IgD-negative memory B cell (primary cell): ENCODE measurements at regions not wholly inside any gene's neighbourhood (a gene's known extent, or its start where the extent isn't known, plus 50 kb on each side); places are given as distances from the start of the nearest gene placed in this dataset.

Experiments used
- H3K27ac Mint-ChIP-seq, 3 donors: one replicate each; pipeline ENCODE4 v1.8.0; 2020 to 2022; ENCODE audit warnings: mild to moderate bottlenecking in 3 of 3, mixed read lengths in 3 of 3, moderate library complexity in 1 of 3
- H3K27me3 Mint-ChIP-seq: one replicate; pipeline ENCODE4 v1.8.0; 2021; ENCODE audit warnings: mixed read lengths
- H3K36me3 Mint-ChIP-seq: one replicate; pipeline ENCODE4 v1.8.0; 2020; ENCODE audit warnings: mild to moderate bottlenecking, mixed read lengths
- H3K4me1 Mint-ChIP-seq, 3 donors: one replicate each; pipeline ENCODE4 v1.8.0; 2020 to 2022; ENCODE audit warnings: mixed read lengths in 3 of 3, mild to moderate bottlenecking in 1 of 3
- H3K4me3 Mint-ChIP-seq, 4 donors: one replicate each; pipeline ENCODE4 v1.8.0; 2020 to 2022; ENCODE audit warnings: mild to moderate bottlenecking in 4 of 4, mixed read lengths in 4 of 4, moderate library complexity in 3 of 4
- H3K9me3 Mint-ChIP-seq, 3 donors: one replicate each; pipeline ENCODE4 v1.8.0; 2020 to 2021; ENCODE audit warnings: mixed read lengths in 3 of 3, mild to moderate bottlenecking in 1 of 3

- Mint-ChIP-seq H3K4me3 (no peak overlapping the region), H3K27me3 (no peaks in the 10 kb centered on the region), H3K4me1 (peaks cover 0 to 2% (median 0%) of the 10 kb centered on the region in 3 donors), H3K9me3 (peaks cover 1 to 6% (median 4%) of the 10 kb centered on the region in 3 donors), H3K36me3 (peaks cover 2% of the 10 kb centered on the region), H3K27ac (no peak overlapping the region)
Observed at GRCh38 chr15:96068897-96069296, 261.6 kb upstream of the NR2F2 start.

DNA sequence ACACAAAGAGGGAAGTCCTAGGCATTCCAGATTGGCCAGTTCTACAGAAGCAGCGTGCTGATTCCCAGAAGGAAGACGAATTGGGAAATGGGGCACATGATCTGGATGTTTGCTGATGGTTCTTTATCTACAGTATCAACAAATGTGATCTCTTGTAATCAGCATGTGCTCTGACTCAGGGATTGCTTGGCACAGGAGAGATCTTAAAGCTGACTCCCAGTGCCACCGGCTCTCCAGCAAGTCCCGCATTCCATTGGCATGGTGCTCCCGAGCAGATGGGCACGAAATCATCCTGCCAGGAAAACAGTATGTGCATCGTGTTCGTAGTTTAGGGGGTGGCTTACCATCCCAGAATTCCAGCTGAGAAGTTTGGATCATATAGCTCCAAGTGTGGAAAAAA is 259.9 kb upstream of the NR2F2 start:
- Mint-ChIP-seq H3K4me1 (peaks cover 0 to 2% (median 0%) of the 10 kb centered on the region in 3 donors), H3K9me3 (peaks cover 1 to 4% (median 4%) of the 10 kb centered on the region in 3 donors), H3K27me3 (no peaks in the 10 kb centered on the region), H3K27ac (no peak overlapping the region), H3K36me3 (peaks cover 2% of the 10 kb centered on the region), H3K4me3 (no peak overlapping the region)

DNA sequence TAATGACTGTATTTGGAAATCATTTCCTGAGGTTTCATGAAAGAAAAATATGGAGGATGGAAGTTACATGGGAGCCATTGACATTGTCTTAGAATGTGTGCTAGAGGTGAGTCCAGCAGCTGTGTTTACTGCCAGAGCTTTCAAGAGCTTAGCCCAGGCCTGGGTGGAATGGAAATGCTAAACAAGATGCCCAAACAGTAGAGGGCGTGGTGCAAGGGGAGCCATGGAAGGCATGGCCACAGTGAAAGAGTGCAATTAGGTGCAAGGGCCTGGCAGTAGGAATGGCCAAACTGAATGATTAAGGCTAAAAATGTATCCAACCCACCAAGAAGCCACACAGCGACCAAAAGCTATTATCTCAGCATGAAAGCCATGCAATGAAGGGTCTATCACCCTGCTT is 257.7 kb upstream of the NR2F2 start:
- no peak overlapping the region for H3K27ac Mint-ChIP-seq
- no peak overlapping the region for H3K4me3 Mint-ChIP-seq
- no peaks in the 10 kb centered on the region for H3K27me3 Mint-ChIP-seq
- H3K9me3 Mint-ChIP-seq, result peaks cover 1 to 4% (median 4%) of the 10 kb centered on the region in 3 donors
- peaks cover 2% of the 10 kb centered on the region for H3K36me3 Mint-ChIP-seq
- no peaks in the 10 kb centered on the region for H3K4me1 Mint-ChIP-seq

DNA sequence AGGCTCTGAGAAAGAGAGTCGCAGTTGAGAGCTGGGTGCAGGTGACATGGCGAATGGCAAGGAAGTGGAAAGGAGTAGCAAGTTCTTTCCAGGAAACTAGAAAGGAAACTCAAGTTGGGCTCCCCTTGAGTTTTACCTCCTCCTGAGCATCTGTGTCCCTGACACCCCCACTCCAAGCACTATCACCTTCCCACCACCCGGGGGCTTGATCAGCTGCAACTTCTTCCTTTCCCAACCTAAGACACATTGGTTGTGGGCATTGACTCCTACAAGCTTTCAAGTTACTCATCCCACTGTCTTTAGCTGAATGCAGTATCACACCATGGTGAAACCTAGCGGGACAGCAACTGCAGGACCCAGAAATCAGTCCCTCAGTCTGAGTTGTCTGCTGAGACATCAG is 256.6 kb upstream of the NR2F2 start:
- no peaks in the 10 kb centered on the region for H3K27me3 Mint-ChIP-seq
- peaks cover 0 to 2% (median 0%) of the 10 kb centered on the region in 3 donors for H3K4me1 Mint-ChIP-seq
- H3K27ac Mint-ChIP-seq, result no peak overlapping the region
- H3K36me3 Mint-ChIP-seq, result peaks cover 2% of the 10 kb centered on the region
- peaks cover 0 to 4% (median 1%) of the 10 kb centered on the region in 3 donors for H3K9me3 Mint-ChIP-seq
- no peak overlapping the region for H3K4me3 Mint-ChIP-seq

- H3K9me3 Mint-ChIP-seq, result peaks cover 0 to 4% (median 1%) of the 10 kb centered on the region in 3 donors
- H3K36me3 Mint-ChIP-seq, result peaks cover 2% of the 10 kb centered on the region
- H3K4me1 Mint-ChIP-seq, result peaks cover 0 to 3% (median 0%) of the 10 kb centered on the region in 3 donors
- no peaks in the 10 kb centered on the region for H3K27me3 Mint-ChIP-seq
- H3K27ac Mint-ChIP-seq, result no peak overlapping the region
- H3K4me3 Mint-ChIP-seq, result no peak overlapping the region
Observed at GRCh38 chr15:96075895-96076294, 254.6 kb upstream of the NR2F2 start.

DNA sequence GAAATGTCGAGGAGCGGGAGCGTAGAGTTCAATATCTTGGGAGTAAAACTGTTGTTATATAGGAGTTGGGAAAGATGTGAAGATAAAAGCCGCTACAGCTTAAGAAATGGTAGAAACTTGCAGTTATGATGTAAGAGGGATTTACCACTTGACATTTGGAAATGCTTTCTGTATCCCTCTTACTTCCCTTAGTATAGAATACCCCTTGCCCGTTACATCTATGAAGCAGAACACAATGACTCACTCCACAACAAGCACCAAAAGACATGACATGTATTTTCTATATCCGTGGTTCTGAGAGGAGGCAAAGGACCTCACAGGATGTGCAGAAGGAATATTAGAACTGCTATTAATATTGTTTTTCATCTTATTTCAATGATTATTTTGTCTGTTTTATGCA is 254.2 kb upstream of the NR2F2 start:
- Mint-ChIP-seq H3K4me1 (peaks cover 0 to 3% (median 0%) of the 10 kb centered on the region in 3 donors), H3K27me3 (no peaks in the 10 kb centered on the region), H3K27ac (no peak overlapping the region), H3K4me3 (no peak overlapping the region), H3K36me3 (no peaks in the 10 kb centered on the region), H3K9me3 (peaks cover 0 to 4% (median 1%) of the 10 kb centered on the region in 3 donors)

GRCh38 chr15:96079041-96079440 is 251.5 kb upstream of the NR2F2 start:
- H3K36me3 Mint-ChIP-seq, result no peaks in the 10 kb centered on the region
- no peaks in the 10 kb centered on the region for H3K27me3 Mint-ChIP-seq
- H3K9me3 Mint-ChIP-seq, result peaks cover 0 to 3% (median 0%) of the 10 kb centered on the region in 3 donors
- no peak overlapping the region for H3K27ac Mint-ChIP-seq
- H3K4me3 Mint-ChIP-seq, result no peak overlapping the region
- peaks cover 0 to 3% (median 0%) of the 10 kb centered on the region in 3 donors for H3K4me1 Mint-ChIP-seq

DNA sequence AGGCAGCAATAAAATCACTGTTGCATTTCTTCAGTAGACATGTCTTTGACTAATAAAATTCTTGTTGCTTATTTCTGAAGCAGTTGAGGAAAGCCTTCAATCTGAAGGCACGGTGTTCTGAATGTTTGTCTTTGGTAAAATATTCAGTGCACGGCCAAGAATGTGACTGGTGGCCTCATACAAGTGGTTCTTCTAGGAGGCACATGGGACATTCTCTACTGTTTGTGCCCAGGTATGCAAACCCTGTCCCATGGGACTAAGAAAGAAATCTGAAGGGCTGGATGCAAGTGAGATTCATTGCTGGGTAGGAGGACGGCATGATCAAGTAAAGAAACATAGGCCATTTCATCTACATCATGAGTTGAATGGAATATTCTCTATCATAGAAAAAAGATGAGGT is 250.6 kb upstream of the NR2F2 start:
- Mint-ChIP-seq H3K27me3 (no peaks in the 10 kb centered on the region), H3K36me3 (no peaks in the 10 kb centered on the region), H3K9me3 (peaks cover 0 to 3% (median 0%) of the 10 kb centered on the region in 3 donors), H3K27ac (no peak overlapping the region), H3K4me3 (no peak overlapping the region), H3K4me1 (peaks cover 0 to 3% (median 0%) of the 10 kb centered on the region in 3 donors)

GRCh38 chr15:96086164-96086563 is 244.3 kb upstream of the NR2F2 start:
- Mint-ChIP-seq H3K9me3 (peaks cover 0 to 6% (median 0%) of the 10 kb centered on the region in 3 donors), H3K27me3 (no peaks in the 10 kb centered on the region), H3K27ac (no peak overlapping the region), H3K4me3 (no peak overlapping the region), H3K4me1 (peaks cover 0 to 1% (median 0%) of the 10 kb centered on the region in 3 donors), H3K36me3 (no peaks in the 10 kb centered on the region)

GRCh38 chr15:96087180-96087884 is 243.2 kb upstream of the NR2F2 start:
- peaks cover 0 to 3% (median 0%) of the 10 kb centered on the region in 3 donors for H3K9me3 Mint-ChIP-seq
- no peak overlapping the region for H3K27ac Mint-ChIP-seq
- peaks cover 0 to 1% (median 0%) of the 10 kb centered on the region in 3 donors for H3K4me1 Mint-ChIP-seq
- no peaks in the 10 kb centered on the region for H3K36me3 Mint-ChIP-seq
- H3K27me3 Mint-ChIP-seq, result no peaks in the 10 kb centered on the region
- no peak overlapping the region for H3K4me3 Mint-ChIP-seq

- no peak overlapping the region for H3K4me3 Mint-ChIP-seq
- no peaks in the 10 kb centered on the region for H3K27me3 Mint-ChIP-seq
- H3K36me3 Mint-ChIP-seq, result no peaks in the 10 kb centered on the region
- H3K9me3 Mint-ChIP-seq, result peaks cover 0 to 3% (median 0%) of the 10 kb centered on the region in 3 donors
- peaks cover 0 to 1% (median 0%) of the 10 kb centered on the region in 3 donors for H3K4me1 Mint-ChIP-seq
- H3K27ac Mint-ChIP-seq, result no peak overlapping the region
Observed at GRCh38 chr15:96088650-96089049, 241.8 kb upstream of the NR2F2 start.

DNA sequence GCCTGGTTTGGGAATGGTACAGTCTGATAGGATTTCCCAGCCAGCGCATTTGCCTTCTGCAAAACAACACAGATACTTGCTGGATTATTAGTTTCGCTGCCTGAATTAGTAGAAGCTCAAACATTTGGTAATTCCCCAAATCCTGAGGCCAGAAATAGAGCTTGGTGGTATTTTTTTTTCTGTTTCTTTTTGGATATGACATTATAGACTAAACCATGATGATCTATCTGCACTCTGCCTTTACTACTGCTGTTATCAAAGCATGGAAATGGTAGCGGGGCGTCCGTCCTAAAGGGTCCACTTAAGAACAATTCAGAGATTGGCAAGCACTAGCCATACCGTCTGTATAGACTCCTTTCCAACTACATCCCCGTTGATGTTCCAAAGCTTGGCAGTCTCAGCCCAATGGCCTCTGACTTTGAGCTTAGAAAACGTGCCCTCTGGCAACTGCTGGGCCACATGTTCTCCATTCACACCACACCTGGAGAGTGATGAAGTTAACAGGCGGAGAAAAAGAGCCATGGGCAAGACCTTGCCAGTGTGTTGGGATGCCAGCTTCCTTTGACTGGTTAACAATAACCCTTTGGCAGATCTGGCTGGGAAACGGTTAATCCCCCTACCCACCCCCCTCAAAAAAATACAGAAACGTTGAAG is 241.0 kb upstream of the NR2F2 start:
- H3K27me3 Mint-ChIP-seq, result no peaks in the 10 kb centered on the region
- no peak overlapping the region for H3K27ac Mint-ChIP-seq
- H3K9me3 Mint-ChIP-seq, result peaks cover 0 to 5% (median 0%) of the 10 kb centered on the region in 3 donors

GRCh38 chr15:96092186-96092585 is 238.3 kb upstream of the NR2F2 start:
- Mint-ChIP-seq H3K9me3 (peaks cover 0 to 7% (median 3%) of the 10 kb centered on the region in 3 donors), H3K4me1 (peaks cover 0 to 1% (median 0%) of the 10 kb centered on the region in 3 donors), H3K4me3 (no peak overlapping the region), H3K36me3 (no peaks in the 10 kb centered on the region), H3K27ac (no peak overlapping the region), H3K27me3 (no peaks in the 10 kb centered on the region)

More for the DNA sequence above, 241.0 kb upstream of the NR2F2 start:
- Mint-ChIP-seq H3K4me3 (no peak overlapping the region), H3K4me1 (peaks cover 0 to 1% (median 0%) of the 10 kb centered on the region in 3 donors), H3K36me3 (no peaks in the 10 kb centered on the region)

GRCh38 chr15:96093063-96093462 is 237.4 kb upstream of the NR2F2 start:
- H3K9me3 Mint-ChIP-seq, result peaks cover 0 to 7% (median 3%) of the 10 kb centered on the region in 3 donors
- no peaks in the 10 kb centered on the region for H3K4me1 Mint-ChIP-seq
- no peaks in the 10 kb centered on the region for H3K36me3 Mint-ChIP-seq
- no peak overlapping the region for H3K4me3 Mint-ChIP-seq
- H3K27ac Mint-ChIP-seq, result no peak overlapping the region
- H3K27me3 Mint-ChIP-seq, result no peaks in the 10 kb centered on the region

DNA sequence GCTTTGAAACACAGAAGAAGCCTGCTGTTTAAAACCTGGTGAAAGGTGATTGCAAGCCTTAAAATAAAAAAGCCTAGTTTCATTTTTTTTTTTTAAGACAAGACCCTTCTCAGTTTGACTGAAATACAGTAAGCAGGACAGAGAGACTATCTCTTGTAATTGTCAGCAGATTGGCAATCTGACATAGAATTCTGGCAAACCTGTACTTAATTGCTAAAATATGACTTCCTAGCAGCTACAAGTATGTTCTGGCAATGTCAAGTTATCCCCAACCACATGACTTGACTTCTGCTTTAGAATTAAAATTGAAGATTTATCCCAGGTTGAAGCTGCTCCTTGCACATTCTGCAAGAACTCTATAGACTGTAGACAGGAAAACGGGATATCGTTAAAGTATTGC is 232.8 kb upstream of the NR2F2 start:
- Mint-ChIP-seq H3K27me3 (no peaks in the 10 kb centered on the region), H3K4me3 (no peak overlapping the region), H3K9me3 (peaks cover 0 to 6% (median 6%) of the 10 kb centered on the region in 3 donors), H3K4me1 (no peaks in the 10 kb centered on the region), H3K27ac (no peak overlapping the region), H3K36me3 (no peaks in the 10 kb centered on the region)
